GM18520 (cell line): ENCODE measurements at regions not wholly inside any gene's neighbourhood (a gene's known extent, or its start where the extent isn't known, plus 50 kb on each side); places are given as distances from the start of the nearest gene placed in this dataset.

ENCODE experiments used
- ATAC-seq: cut with Tn5 transposase; IDR thresholded peaks from one replicate; pipeline ENCODE4 v1.9.1; 2021; ENCODE audit not compliant: unreplicated experiment

DNA sequence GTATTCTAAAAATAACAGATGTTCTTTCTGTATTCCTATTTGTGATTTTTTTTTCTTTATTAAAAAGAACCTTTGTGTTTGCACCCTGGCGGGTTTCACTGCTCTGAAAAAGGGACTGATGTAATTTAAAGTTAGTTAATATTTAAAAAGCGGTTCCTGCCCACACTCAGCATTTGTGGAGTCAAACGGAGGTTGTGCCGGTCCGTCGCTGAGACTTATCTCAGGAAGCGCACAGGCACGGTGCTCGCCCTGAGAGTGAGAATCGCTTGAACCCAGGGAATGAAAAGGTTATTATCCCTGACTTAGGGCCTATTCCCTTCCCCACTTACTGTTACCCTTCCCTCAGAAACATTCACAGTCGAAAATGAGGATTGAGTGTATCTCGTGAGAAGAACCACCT is 366.7 kb downstream of the THBS2 start:
- no peak for ATAC-seq

DNA sequence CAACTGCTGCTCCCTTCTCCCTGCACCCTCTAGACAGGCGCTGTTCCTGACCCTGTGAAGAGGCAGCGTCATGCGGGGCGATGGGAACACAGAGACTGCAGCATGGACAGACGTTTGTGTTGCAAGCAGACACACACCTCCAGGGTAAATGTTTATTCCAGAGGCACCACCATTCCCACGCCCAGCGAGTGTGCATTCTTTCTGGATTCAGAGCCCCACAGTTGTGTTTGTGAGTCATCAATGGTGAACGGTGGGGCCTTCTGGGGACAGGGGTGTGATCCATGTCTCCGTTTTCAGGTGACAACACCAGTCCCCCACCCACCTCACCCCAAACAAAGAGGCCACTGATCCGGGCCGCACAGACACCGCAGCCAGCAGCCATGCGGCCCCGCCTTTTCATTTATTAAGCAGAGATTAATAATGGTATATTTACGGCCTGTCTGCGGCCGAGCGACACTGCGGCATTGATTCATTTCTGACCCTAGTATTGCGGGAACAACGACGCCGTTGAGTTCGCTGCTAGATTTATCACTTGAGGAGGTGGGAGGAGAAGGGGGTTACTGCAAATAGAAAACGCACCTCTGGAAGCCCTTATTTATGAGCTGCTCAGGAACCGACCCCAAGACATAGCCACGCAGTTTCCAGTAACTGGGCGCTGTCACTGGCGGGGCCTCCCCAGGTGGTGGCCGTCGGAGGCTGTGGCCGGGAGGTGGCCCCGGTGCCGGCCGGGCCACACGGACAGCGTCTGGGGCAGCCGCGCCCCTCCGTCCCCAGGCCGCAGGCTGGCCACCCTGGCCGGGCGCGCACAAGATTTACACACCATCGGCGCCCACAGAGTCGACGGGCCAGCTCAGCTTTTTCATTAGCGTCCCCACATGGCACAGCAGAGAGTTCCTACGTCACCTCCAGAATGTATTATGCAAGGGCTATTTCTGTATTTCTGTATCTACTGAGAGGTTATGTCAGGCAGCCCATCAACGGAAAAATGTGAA is 367.6 kb downstream of the THBS2 start:
- ATAC-seq: no peak

GRCh38 chr6:168885196-168885595 is 368.4 kb downstream of the THBS2 start:
- ATAC-seq: no peak

DNA sequence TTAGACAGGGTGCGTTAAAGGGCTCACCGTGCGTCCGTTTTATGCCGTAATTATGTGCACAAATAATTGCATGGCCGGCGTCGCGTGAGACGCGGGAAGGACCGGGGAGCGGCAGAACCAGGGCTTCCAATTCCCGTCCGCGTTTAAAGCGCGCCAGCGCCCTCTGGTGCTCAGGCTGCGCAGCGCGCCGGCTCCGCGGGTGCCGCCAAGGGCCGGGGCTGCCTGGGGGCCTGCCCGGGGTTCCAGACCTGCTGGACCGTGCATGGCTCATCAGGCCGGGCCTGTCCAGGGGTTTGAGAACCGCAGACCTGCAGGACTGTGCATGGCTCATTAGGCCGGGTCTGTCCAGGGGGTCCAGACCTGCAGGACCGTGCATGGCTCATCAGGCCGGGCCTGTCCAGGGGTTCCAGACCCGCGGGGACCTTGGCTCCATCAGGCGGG is 369.0 kb downstream of the THBS2 start:
- no peak for ATAC-seq

- ATAC-seq: no peak
Observed at GRCh38 chr6:168884050-168884645, 369.5 kb downstream of the THBS2 start.

DNA sequence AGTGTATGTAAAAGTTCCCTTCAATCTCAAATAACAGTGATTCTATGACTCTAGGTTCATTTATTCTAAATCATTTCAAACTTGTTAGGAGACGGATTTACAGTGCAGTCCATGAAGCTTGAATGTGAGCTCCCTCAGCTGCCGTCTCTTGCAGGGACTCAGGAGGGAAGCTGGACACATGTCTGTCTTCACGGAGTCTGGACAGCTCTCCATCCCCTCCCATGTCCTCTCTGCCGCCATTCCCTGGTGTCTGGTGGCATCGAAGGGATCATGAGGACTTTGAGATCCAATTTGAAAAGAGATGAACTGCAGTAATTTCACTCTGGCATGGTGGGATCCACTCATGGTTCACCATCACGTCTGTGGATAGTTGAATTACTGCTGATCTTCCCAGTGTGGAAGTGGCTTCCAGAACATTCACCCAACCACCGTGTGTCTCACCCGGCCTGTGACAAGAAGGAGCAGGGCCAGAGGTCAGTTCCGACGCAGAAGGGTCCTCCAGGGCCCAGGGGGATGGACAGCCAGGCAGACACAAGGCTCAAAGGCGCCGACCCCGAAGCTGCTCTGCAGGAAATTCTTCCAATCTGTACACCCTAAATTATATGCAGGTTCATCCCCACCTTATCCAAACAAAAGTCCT is 370.1 kb downstream of the THBS2 start:
- no peak for ATAC-seq

DNA sequence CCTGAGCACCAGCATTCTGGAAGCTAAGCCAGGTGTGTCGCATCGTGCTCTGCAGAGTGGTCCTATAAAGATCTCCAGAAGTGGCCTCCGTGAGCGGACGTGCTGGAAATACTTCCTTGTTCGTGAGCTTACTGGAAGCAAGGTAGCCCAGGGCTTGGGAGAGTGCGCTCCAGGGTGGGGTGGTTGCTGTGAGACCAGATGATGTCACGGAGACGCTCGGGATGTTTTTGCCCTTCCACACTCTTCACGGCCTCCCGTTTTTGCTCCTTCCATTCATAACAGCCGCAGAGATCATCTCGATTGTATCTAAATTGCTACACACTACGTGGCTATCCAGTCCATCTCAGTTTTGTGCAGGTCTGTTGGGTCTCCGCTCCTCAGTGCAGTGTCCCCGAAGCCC is 373.4 kb downstream of the THBS2 start:
- no peak for ATAC-seq

DNA sequence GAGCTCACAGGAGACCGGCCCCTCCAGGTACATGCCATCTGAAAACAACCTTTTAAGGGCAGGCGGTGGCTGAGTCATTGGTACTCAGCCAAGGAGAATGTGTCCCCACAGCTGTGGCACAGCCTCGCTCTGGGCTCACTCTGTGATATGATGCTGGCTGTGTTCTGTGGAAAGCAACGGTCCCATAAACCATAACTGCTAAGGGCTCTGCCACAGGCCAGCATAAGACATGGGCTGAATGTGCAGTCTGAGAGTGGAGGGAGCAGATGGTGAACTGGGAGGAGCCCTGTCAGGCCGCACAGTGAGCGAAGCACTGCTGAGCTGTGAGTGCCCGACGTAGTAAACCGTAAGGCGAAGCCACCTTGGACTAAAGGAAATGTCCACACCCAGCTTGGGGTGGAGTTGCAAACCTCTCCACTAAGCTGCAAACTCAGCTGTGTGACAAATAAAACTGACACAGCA is 375.8 kb downstream of the THBS2 start:
- ATAC-seq: no peak

GRCh38 chr6:168876956-168877355 is 376.7 kb downstream of the THBS2 start:
- ATAC-seq: no peak

DNA sequence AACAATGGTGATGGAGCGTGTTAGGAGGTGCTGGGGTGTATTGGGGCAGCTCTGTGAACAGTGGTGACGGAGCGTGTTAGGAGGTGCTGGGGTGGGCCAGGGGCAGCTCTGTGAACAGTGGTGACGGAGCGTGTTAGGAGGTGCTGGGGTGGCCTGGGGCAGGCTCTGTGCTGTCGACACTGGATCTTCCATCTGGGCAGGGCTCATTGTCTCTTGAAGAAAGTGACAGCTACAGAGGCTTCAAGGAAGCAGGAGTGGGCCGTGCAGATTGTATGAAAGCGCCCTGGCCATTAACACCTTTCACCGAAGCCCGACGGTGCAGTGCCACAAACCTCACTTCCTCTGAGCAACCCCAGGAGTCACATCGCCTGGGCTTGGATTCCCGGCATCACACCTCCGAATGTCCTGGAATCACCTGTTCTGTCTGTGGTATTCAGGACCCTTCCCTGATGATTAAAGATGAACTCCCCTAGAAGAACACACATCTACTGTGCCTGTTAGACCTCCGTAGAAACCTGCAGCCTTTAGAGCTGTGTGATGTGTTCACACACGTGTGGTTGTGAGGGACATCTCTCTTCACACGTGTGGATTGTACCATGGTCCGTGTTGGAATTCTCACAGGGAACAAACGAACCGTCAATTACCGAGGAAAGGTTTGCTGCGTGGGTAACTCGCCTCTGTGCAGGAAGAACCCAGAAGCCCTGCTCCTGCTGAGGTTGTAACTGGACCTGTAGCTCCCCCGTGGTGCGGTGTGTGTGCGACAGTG is 377.7 kb downstream of the THBS2 start:
- ATAC-seq: no peak

GRCh38 chr6:168874637-168875036 is 379.0 kb downstream of the THBS2 start:
- ATAC-seq: no peak

DNA sequence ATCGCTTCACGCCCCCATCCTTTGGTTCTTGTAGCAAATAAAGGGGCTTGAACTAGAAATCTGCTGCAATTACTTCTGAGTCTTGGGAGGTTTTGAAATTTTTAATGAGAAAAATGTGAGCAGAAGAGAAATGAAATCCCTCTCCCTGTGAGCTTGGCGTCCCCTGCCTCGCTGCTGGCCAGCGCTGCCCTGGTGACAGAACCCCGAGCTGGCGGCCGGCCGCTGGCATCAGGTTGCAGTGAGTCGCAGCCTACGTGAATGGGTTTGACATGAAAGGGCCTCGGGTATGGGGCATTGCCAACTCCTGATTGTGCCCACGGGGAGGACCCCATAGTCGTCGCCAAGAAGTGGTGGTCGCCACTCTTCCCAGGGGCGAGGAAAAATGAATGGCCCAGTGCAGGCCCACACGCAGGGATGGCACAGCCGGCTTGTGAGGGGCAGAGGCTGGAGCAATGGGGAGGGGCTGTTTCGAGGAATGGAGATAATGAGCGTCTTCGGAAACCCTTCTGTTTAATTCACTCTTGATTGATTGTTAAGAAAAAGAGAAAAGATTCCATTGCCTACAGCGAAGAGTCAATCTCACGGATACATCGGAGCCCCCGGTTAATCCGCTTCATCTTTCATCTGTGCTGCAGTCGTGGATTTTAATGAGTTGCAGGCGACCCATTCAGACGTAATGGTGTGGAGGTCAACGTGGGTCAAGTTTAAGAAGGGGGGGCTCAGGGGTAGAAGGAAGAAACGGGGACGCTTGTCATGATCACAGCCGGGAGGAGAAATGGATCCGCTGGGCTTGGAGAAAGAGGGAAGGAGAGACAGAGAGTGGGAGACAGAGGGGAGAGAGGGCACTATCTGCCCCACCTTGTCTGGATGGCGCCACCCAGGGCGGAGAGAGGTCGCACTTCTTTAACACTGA is 380.1 kb downstream of the THBS2 start:
- no peak for ATAC-seq

DNA sequence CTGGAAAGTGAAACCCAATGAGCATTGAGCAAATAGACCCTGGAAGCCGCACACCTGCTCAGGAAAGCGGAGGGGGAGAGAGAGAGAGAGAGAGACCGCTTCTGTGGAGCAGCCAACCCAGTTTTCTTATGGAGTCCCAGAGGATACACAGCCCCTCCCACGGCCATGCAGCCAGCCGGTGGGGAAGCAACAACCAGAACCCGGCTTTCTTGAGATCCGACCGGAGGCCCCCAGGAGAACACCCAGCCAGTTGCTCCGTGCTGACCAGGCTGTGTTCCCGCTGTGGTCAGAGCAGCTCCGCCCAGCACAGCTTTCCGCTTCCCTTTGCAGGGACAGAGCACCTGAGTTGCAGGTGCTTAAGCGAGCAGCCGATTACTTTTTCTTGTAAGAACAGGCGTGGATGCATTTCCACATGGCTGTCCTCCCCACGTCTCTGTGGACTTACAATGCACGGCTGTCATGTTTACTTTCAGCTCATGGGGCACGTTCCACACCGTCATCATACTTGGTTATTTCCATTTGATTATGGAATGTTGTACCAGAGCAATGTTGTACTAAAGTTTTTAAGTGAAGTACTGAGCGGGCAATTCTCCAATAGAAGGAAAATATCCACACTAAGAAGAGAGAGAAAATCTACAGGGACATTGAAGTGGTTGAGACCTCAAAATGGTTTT is 381.9 kb downstream of the THBS2 start:
- no peak for ATAC-seq

- ATAC-seq: no peak
Observed at GRCh38 chr6:168870982-168871381, 382.7 kb downstream of the THBS2 start.

DNA sequence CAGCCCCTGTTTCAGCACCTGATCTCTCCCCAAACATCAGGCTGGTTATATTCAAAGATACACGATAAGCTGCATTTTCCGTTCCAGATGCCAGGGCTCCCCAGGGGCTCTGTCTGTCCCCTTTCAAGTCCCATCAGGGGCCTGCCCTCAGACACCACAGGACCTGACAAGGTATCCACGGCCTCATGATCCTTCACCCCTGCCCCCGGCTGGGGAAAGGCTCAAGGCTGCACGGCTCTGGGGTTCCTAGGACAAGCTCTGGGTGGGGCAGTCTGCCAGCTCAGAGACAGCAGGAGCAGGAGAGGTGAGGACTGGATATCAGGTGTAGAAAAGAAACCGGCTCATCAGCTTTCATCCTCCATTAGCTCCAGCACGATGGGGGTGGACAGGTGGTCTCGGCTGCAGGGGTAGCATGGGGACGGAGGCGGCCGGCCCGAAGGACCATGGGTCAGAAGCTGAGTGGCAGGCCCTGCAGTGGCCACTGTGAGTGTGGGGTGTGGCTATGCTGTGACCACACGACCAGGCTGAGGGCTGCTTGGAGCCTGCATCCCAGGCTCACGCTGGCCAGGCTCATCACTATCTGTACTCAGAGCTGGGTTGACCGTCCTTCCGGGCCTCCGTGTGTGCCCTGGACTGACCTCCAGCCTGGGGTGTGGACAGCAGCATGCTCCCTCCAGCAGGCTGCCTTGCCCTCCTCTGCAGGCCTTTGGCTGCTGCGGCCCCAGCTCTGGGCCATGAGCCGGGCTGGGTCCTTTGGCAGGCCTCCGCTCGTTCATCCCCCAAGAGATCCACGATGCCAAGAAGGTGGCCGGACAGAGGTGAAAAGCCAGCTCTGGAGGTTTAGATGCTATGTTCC is 386.2 kb downstream of the THBS2 start:
- ATAC-seq: no peak

GRCh38 chr6:168866534-168866933 is 387.1 kb downstream of the THBS2 start:
- ATAC-seq: no peak

GRCh38 chr6:168865522-168865921 is 388.1 kb downstream of the THBS2 start:
- ATAC-seq: no peak
